Left colon (tissue), 2 donors: ENCODE measurements at regions not wholly inside any gene's neighbourhood (a gene's known extent, or its start where the extent isn't known, plus 50 kb on each side); places are given as distances from the start of the nearest gene placed in this dataset.
A peak's percentile ranks its signal among the peaks of the same experiment; 100 is the strongest.
"Not testable (repeated sequence)": the region's sequence is repeated elsewhere in the genome, so short reads cannot be mapped to it uniquely, and the experiment has no call there.

Experiments
- ATAC-seq: fragments of 200-7000 bp; cut with Tn5 transposase; one replicate; pipeline ENCODE4 v1.9.1; 2020; ENCODE audit warnings: mild to moderate bottlenecking, moderate library complexity
- DNase-seq, 2 donors: peaks; one replicate each; pipeline ENCODE4 v3.0.0-alpha.2; 2020
- intact Hi-C, 2 donors: fragments of 100-400 bp; cut with DNase I in 1 of 2; cut with micrococcal nuclease in 1 of 2; formaldehyde crosslinking; loops; one replicate each; pipeline versions ENCODE4 v1.11.2 to v1.14.0; 2022; cut with DNase I, micrococcal nuclease
- donor health status: DM: no; HTN: no; CAD: no.
- donor health status: DM: yes; HTN: yes; CAD: no.

- DNase-seq (no peak), ATAC-seq (no peak)
- intact Hi-C loops = no loop called here
These were observed 212.7 kb upstream of the PIK3R1 start for GRCh38 chr5:68002836-68003235.

GRCh38 chr5:68000805-68001204 is 214.8 kb upstream of the PIK3R1 start:
- intact Hi-C loops = no loop called here
- ATAC-seq (peak; percentile 52), DNase-seq (no peak)

GRCh38 chr5:67999391-67999790 is 216.2 kb upstream of the PIK3R1 start:
- no peak for ATAC-seq
- no peak for DNase-seq
- intact Hi-C loops = no loop called here

GRCh38 chr5:67998709-67999261 is 216.8 kb upstream of the PIK3R1 start:
- intact Hi-C loops = no loop called here
- ATAC-seq (peak; percentile 97), DNase-seq (peak; percentile 49 to 79)

GRCh38 chr5:67997892-67998457 is 217.6 kb upstream of the PIK3R1 start:
- DNase-seq (no peak), ATAC-seq (no peak)
- intact Hi-C loops = no loop called here

GRCh38 chr5:67997148-67997547 is 218.4 kb upstream of the PIK3R1 start:
- intact Hi-C loops = no loop called here
- ATAC-seq = no peak
- no peak for DNase-seq

GRCh38 chr5:67996596-67996995 is 219.0 kb upstream of the PIK3R1 start:
- no peak for ATAC-seq
- intact Hi-C loops = no loop called here
- DNase-seq = no peak

GRCh38 chr5:67992923-67993322 is 222.6 kb upstream of the PIK3R1 start:
- DNase-seq (no peak), ATAC-seq (peak; percentile 21)
- intact Hi-C loops = no loop called here

GRCh38 chr5:67989456-67989855 is 226.1 kb upstream of the PIK3R1 start:
- DNase-seq (no peak), ATAC-seq (peak; percentile 78)
- intact Hi-C loops = no loop called here

- intact Hi-C loops = no loop called here
- ATAC-seq (no peak), DNase-seq (no peak)
These were observed 228.8 kb upstream of the PIK3R1 start for GRCh38 chr5:67986761-67987160.

GRCh38 chr5:67985686-67986387 is 229.7 kb upstream of the PIK3R1 start:
- DNase-seq (no peak), ATAC-seq (no peak)
- intact Hi-C loops = no loop called here

- no peak for ATAC-seq
- intact Hi-C loops = no loop called here
These were observed 231.0 kb upstream of the PIK3R1 start for GRCh38 chr5:67984546-67984945.

GRCh38 chr5:67983251-67984110 is 232.1 kb upstream of the PIK3R1 start:
- intact Hi-C loops = no loop called here
- DNase-seq = no peak
- ATAC-seq = peak; percentile 95

More at GRCh38 chr5:67984546-67984945, 231.0 kb upstream of the PIK3R1 start:
- no peak for DNase-seq

- intact Hi-C loops, ATAC-seq: not testable (repeated sequence)
These were observed 233.4 kb upstream of the PIK3R1 start for GRCh38 chr5:67982160-67982559.

GRCh38 chr5:67978171-67978570 is 237.4 kb upstream of the PIK3R1 start:
- ATAC-seq (no peak), DNase-seq (no peak)
- intact Hi-C loops = no loop called here

More at GRCh38 chr5:67982160-67982559, 233.4 kb upstream of the PIK3R1 start:
- not testable (repeated sequence) for DNase-seq

GRCh38 chr5:67976891-67977601 is 238.5 kb upstream of the PIK3R1 start:
- no peak for ATAC-seq
- DNase-seq = no peak
- intact Hi-C loops = no loop called here

- ATAC-seq (no peak), DNase-seq (no peak)
- intact Hi-C loops = no loop called here
These were observed 239.4 kb upstream of the PIK3R1 start for GRCh38 chr5:67976181-67976580.

GRCh38 chr5:67974471-67974870 is 241.1 kb upstream of the PIK3R1 start:
- intact Hi-C loops = no loop called here
- DNase-seq = no peak
- no peak for ATAC-seq

GRCh38 chr5:67974054-67974453 is 241.5 kb upstream of the PIK3R1 start:
- intact Hi-C loops = no loop called here
- ATAC-seq (no peak), DNase-seq (no peak)
